ENCODE measurements at regions not wholly inside any gene's neighbourhood (a gene's known extent, or its start where the extent isn't known, plus 50 kb on each side); places are given as distances from the start of the nearest gene placed in this dataset.

- TF ChIP-seq TAF1 (conservative IDR thresholded peaks at IDR 0.05) = no peak
- TF ChIP-seq CTCF (IDR thresholded peaks at IDR 0.05; ENCODE audit: low read depth, low read length, missing input control) = no peak
- no peak for TF ChIP-seq RAD21 (IDR thresholded peaks at IDR 0.05)
- no peak for TF ChIP-seq MAX (IDR thresholded peaks at IDR 0.05)
These were observed 112.4 kb downstream of the FBXO4 start for GRCh38 chr5:42037379-42037932.

Measured in liver (tissue), 3 donors.